Activated CD8-positive, alpha-beta T cell treated with anti-CD3 and anti-CD28 coated beads for 36 hours (primary cell): ENCODE measurements at regions not wholly inside any gene's neighbourhood (a gene's known extent, or its start where the extent isn't known, plus 50 kb on each side); places are given as distances from the start of the nearest gene placed in this dataset.

Experiments used
- ATAC-seq: fragments of 200-7000 bp; cut with Tn5 transposase; one replicate; pipeline ENCODE4 v1.10.0; 2021; ENCODE audit warnings: mild to moderate bottlenecking, moderate library complexity
- CTCF ChIA-PET: fragments of 350-600 bp; sonication (Branson Sonifier 250); formaldehyde crosslinking; loops from one replicate; lab custom pipeline; 2021; ENCODE audit warnings: antibody characterized with exemption; lab: Charles Lee
- POLR2A ChIA-PET: fragments of 350-600 bp; sonication (Branson Sonifier 250); formaldehyde crosslinking; loops from one replicate; lab custom pipeline; 2021; ENCODE audit warnings: antibody characterized with exemption; lab: Charles Lee
- DNase-seq: peaks from one replicate; pipeline ENCODE4 v3.0.0-alpha.2; 2020
- H3K27ac Mint-ChIP-seq: one replicate; pipeline ENCODE4 v1.8.0; 2021; ENCODE audit warnings: mild to moderate bottlenecking, mixed read lengths
- H3K27me3 Mint-ChIP-seq: one replicate; pipeline ENCODE4 v1.8.0; 2021; ENCODE audit warnings: mixed read lengths
- H3K36me3 Mint-ChIP-seq: one replicate; pipeline ENCODE4 v1.8.0; 2021; ENCODE audit warnings: low read depth, mixed read lengths
- H3K4me1 Mint-ChIP-seq: one replicate; pipeline ENCODE4 v1.8.0; 2021; ENCODE audit warnings: low read depth, mixed read lengths
- H3K4me3 Mint-ChIP-seq: one replicate; pipeline ENCODE4 v1.8.0; 2021; ENCODE audit warnings: mild to moderate bottlenecking, moderate library complexity, mixed read lengths
- H3K9me3 Mint-ChIP-seq: one replicate; pipeline ENCODE4 v1.8.0; 2021; ENCODE audit warnings: mixed read lengths
- CTCF ChIP-seq: fragments of 200-600 bp; IDR thresholded peaks from one replicate; pipeline ENCODE4 v1.8.0; 2022; ENCODE audit warnings: antibody characterized with exemption, mild to moderate bottlenecking
- intact Hi-C: fragments of 100-400 bp; cut with micrococcal nuclease; formaldehyde crosslinking; loops from one replicate; pipeline ENCODE4 v1.10.0; 2022

- no peaks in the 10 kb centered on the region for H3K4me1 Mint-ChIP-seq
- POLR2A ChIA-PET: no interaction called here
- H3K9me3 Mint-ChIP-seq: no peaks in the 10 kb centered on the region
- TF ChIP-seq CTCF: no peak
- no peaks in the 10 kb centered on the region for H3K27me3 Mint-ChIP-seq
- no peak for DNase-seq
- no peaks in the 10 kb centered on the region for H3K36me3 Mint-ChIP-seq
- no peak overlapping the region for H3K27ac Mint-ChIP-seq
- intact Hi-C loops: no loop called here
- CTCF ChIA-PET: no interaction called here
- no peak overlapping the region for H3K4me3 Mint-ChIP-seq
- no peak for ATAC-seq
These were observed 212.8 kb upstream of the SYT1 start for GRCh38 chr12:78651755-78652154.

DNA sequence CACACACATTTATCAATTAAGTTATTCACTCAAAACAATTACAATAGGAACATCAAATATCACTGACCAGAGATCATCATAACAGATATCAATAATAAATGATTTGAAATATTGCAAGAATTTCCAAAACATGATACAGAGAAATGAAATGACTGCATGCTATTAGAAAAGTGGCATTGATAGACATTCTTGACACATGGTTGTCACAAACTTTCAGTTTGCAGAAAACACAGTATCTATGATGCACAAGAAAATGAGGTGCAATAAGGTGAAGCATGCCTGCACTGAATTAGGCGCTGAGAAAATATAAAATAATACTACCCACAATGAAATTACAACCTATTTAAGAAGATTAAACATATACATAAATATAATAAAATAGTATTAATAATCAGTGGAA is 198.0 kb upstream of the SYT1 start:
- no peaks in the 10 kb centered on the region for H3K36me3 Mint-ChIP-seq
- H3K27me3 Mint-ChIP-seq: no peaks in the 10 kb centered on the region
- no peaks in the 10 kb centered on the region for H3K4me1 Mint-ChIP-seq
- no peak for TF ChIP-seq CTCF
- H3K4me3 Mint-ChIP-seq: no peak overlapping the region
- DNase-seq (no peak), ATAC-seq (no peak)
- POLR2A ChIA-PET: no interaction called here
- intact Hi-C loops: no loop called here
- H3K9me3 Mint-ChIP-seq: peaks cover 3% of the 10 kb centered on the region
- CTCF ChIA-PET: no interaction called here
- no peak overlapping the region for H3K27ac Mint-ChIP-seq

DNA sequence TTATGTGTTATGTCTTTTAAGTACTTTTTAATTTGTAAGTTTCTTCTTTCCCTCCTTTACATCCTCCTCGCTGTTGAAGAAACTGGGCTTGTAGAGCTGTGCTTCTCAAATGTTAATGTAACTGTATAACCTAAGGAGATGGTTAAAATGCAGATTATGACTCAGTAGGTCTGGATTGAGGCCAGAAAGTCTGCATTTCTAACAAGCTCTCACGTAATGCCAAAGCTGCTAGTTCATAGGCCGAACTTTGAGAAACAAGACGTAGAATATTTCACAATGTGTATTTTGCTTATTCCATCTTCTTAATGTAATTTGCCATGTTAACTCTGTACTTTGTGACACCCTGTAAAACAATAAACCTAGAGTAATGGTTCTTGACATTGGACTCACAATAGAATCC is 193.3 kb upstream of the SYT1 start:
- Mint-ChIP-seq H3K4me3 (no peak overlapping the region), H3K9me3 (no peaks in the 10 kb centered on the region), H3K36me3 (no peaks in the 10 kb centered on the region), H3K4me1 (no peaks in the 10 kb centered on the region), H3K27me3 (no peaks in the 10 kb centered on the region), H3K27ac (no peak overlapping the region)
- DNase-seq: no peak
- TF ChIP-seq CTCF: no peak
- intact Hi-C loops: no loop called here
- ChIA-PET CTCF (no interaction called here), POLR2A (no interaction called here)
- no peak for ATAC-seq

DNA sequence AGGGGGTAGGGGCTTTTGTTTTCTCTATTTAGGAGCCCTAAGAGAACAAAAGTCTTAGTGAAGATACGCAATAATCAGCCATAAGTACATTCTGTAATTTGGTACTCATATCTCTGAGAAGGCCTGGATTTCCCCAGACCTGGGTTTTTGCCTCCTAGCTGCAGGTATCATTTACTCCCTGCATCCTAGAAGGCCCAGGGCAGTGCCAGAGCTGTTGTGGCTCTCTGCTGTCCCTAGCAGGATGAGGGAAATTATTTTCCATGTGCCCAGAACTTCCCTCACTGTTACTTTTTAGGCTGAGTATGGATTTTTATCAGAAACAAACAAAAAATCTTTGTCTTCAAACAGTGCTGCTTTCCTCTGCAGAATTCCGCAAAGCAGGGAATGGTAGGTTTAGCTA is 192.5 kb upstream of the SYT1 start:
- ChIA-PET POLR2A (no interaction called here), CTCF (no interaction called here)
- ATAC-seq (no peak), DNase-seq (no peak)
- Mint-ChIP-seq H3K36me3 (no peaks in the 10 kb centered on the region), H3K4me3 (no peak overlapping the region), H3K27me3 (no peaks in the 10 kb centered on the region), H3K9me3 (no peaks in the 10 kb centered on the region), H3K27ac (no peak overlapping the region), H3K4me1 (no peaks in the 10 kb centered on the region)
- intact Hi-C loops: no loop called here
- no peak for TF ChIP-seq CTCF

DNA sequence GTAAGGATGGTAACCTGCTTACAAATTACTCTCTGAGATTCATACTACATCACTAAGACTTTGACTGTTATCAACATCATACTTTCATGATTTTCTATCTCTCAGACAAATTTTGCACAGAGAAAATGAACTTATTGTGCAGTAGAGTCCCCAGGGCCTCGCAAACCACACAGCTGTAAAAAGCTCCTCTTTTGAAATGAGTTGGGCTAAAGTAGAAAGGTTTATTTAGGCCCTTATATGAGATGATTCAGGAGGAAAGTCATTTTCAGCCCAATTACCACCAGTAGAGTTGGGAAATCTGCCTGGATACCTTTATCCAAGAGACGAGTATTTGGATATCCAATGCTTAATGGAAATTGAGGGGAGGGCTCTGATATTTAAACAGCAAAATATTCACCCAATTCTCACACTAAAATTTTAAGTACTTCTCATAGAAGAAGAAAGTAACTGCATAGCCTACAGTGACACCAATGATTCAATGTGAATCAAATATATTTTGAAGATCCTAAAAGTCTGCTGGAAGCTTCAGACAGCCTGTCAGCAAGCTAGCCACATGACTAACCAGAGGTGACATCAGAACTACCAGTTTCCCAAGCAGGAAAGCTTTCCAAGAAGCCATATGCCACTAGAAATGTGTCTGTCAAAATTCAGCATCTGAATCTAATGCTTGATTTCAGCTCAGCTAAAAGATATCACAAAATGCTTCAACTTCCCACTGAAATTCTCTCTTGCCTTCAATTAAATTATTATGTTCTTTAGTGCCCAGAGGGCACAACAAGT is 190.1 kb upstream of the SYT1 start:
- Mint-ChIP-seq H3K4me1 (no peaks in the 10 kb centered on the region), H3K27ac (no peak overlapping the region), H3K4me3 (no peak overlapping the region), H3K27me3 (no peaks in the 10 kb centered on the region), H3K36me3 (no peaks in the 10 kb centered on the region), H3K9me3 (no peaks in the 10 kb centered on the region)
- ChIA-PET POLR2A (no interaction called here), CTCF (no interaction called here)
- ATAC-seq: no peak
- no peak for TF ChIP-seq CTCF
- DNase-seq: no peak
- intact Hi-C loops: no loop called here
